Fibroblast of lung (primary cell): ENCODE measurements at regions not wholly inside any gene's neighbourhood (a gene's known extent, or its start where the extent isn't known, plus 50 kb on each side); places are given as distances from the start of the nearest gene placed in this dataset.

Source experiments
- DNase-seq, 2 donors: peaks; one replicate each; pipeline versions ENCODE4 v3.0.0 to v3.0.0-alpha.2; 2010; ENCODE audit warnings: low read depth in 2 of 2
- H2AFZ ChIP-seq: 2 replicates; pipeline ENCODE4 v1.5.1; 2012; ENCODE audit warnings: low read length, control low read depth, inconsistent platforms
- H3K27ac ChIP-seq: 2 replicates; pipeline ENCODE4 v1.5.1; 2011; ENCODE audit warnings: low read length, control low read depth; ENCODE audit not compliant: insufficient read depth
- H3K27me3 ChIP-seq: 2 replicates; pipeline ENCODE4 v1.5.1; 2011; ENCODE audit warnings: mild to moderate bottlenecking, low read length; ENCODE audit not compliant: control insufficient read depth, insufficient read depth
- H3K36me3 ChIP-seq: 2 replicates; pipeline ENCODE4 v1.5.1; 2011; ENCODE audit warnings: low read length; ENCODE audit not compliant: control insufficient read depth, insufficient read depth
- H3K4me1 ChIP-seq: 2 replicates; pipeline ENCODE4 v1.5.1; 2011; ENCODE audit warnings: low read length; ENCODE audit not compliant: control insufficient read depth, insufficient read depth; ENCODE audit errors: extremely low read depth
- H3K4me2 ChIP-seq: 2 replicates; pipeline ENCODE4 v1.5.1; 2011; ENCODE audit warnings: low read length, control low read depth; ENCODE audit not compliant: insufficient read depth; ENCODE audit errors: extremely low read depth
- H3K4me3 ChIP-seq, 4 experiments: fragments of 200-600 bp in 1 of 4; sonication (generic) in 1 of 4; replicated peaks in 1 of 4; 2 replicates each; pipeline ENCODE4 v1.5.1; 2011 to 2016; ENCODE audit warnings: low read length in 4 of 4, low read depth in 3 of 4, mild to moderate bottlenecking in 3 of 4, control low read depth in 2 of 4, inconsistent platforms in 1 of 4, mixed read lengths in 1 of 4; ENCODE audit not compliant: insufficient read depth in 1 of 4; ENCODE audit errors: control extremely low read depth in 1 of 4
- H3K79me2 ChIP-seq: 2 replicates; pipeline ENCODE4 v1.5.1; 2012; ENCODE audit warnings: mild to moderate bottlenecking, low read length, inconsistent platforms; ENCODE audit not compliant: control insufficient read depth, insufficient read depth
- H3K9ac ChIP-seq: 2 replicates; pipeline ENCODE4 v1.5.1; 2011; ENCODE audit warnings: mild to moderate bottlenecking, low read length, control low read depth; ENCODE audit not compliant: insufficient read depth
- H3K9me3 ChIP-seq: 2 replicates; pipeline ENCODE4 v1.5.1; 2012; ENCODE audit warnings: low read depth, low read length; ENCODE audit not compliant: control insufficient read depth, insufficient read depth
- H4K20me1 ChIP-seq: 2 replicates; pipeline ENCODE4 v1.5.1; 2011; ENCODE audit warnings: low read length; ENCODE audit not compliant: control insufficient read depth, insufficient read depth; ENCODE audit errors: extremely low read depth
- EZH2 ChIP-seq: IDR thresholded peaks from 2 replicates; pipeline ENCODE4 v1.5.1; 2012; ENCODE audit warnings: low read length, control low read depth, mild to moderate bottlenecking; ENCODE audit errors: missing control alignments
- TF ChIP-seq, protein P1 (sequence below), 2 donors: IDR thresholded peaks in 1 of 2; conservative IDR thresholded peaks in 1 of 2; 1 replicate in 1 of 2; 2 replicates in 1 of 2; pipeline ENCODE4 v1.5.1; 2011 to 2012; ENCODE audit warnings: low read length in 2 of 2, control low read depth in 1 of 2, inconsistent platforms in 1 of 2, low read depth in 1 of 2, mild to moderate bottlenecking in 1 of 2

DNA sequence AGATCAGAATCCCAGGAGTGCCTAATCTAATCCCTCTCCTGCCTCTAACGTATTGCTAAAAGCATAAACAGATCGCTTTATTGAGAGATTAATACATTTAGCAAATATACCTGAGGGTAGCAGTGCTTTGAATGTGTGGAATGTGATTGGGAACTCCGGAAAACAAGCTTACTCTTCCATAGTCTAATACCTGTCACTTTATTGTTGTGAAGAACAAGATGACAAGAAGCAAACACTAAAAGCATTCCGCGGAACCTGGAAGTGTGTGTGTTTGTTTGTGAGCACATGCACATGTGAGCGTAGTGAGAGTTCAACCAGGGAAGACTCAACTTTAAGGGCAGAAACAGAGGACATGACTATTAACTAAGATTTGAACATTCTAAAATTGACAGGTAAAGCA lies 265.0 kb upstream of the GJE1 start:
- DNase-seq, result no peak

GRCh38 chr6:141866731-141867497 lies 265.8 kb upstream of the GJE1 start:
- TF ChIP-seq, protein P1, sequence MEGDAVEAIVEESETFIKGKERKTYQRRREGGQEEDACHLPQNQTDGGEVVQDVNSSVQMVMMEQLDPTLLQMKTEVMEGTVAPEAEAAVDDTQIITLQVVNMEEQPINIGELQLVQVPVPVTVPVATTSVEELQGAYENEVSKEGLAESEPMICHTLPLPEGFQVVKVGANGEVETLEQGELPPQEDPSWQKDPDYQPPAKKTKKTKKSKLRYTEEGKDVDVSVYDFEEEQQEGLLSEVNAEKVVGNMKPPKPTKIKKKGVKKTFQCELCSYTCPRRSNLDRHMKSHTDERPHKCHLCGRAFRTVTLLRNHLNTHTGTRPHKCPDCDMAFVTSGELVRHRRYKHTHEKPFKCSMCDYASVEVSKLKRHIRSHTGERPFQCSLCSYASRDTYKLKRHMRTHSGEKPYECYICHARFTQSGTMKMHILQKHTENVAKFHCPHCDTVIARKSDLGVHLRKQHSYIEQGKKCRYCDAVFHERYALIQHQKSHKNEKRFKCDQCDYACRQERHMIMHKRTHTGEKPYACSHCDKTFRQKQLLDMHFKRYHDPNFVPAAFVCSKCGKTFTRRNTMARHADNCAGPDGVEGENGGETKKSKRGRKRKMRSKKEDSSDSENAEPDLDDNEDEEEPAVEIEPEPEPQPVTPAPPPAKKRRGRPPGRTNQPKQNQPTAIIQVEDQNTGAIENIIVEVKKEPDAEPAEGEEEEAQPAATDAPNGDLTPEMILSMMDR (conservative IDR thresholded peaks at IDR 0.05 in 1 of 2, IDR thresholded peaks at IDR 0.05 in 1 of 2; ENCODE audit: low read depth in 1 of 2, low read length in 2 of 2), result no peak
- TF ChIP-seq EZH2, result no peak
- Histone ChIP-seq H3K79me2 (no peaks in the 10 kb centered on the region), H4K20me1 (no peaks in the 10 kb centered on the region), H3K36me3 (no peaks in the 10 kb centered on the region), H3K9ac (no peak overlapping the region), H3K4me1 (no peaks in the 10 kb centered on the region), H3K4me2 (no peak overlapping the region), H3K27me3 (no peaks in the 10 kb centered on the region), H3K9me3 (no peaks in the 10 kb centered on the region), H3K4me3 (no peak overlapping the region), H2AFZ (no peak overlapping the region), H3K27ac (no peak overlapping the region)
- peak in 1 of 2 donors; percentile 10 for DNase-seq

More for the DNA sequence above, 265.0 kb upstream of the GJE1 start:
- H3K4me3 ChIP-seq, result no peak overlapping the region
- H3K27me3 ChIP-seq, result no peaks in the 10 kb centered on the region
- no peaks in the 10 kb centered on the region for H3K36me3 ChIP-seq
- H3K4me2 ChIP-seq, result no peak overlapping the region
- H3K79me2 ChIP-seq, result no peaks in the 10 kb centered on the region
- no peak overlapping the region for H2AFZ ChIP-seq
- no peaks in the 10 kb centered on the region for H3K4me1 ChIP-seq
- no peak overlapping the region for H3K9ac ChIP-seq
- no peaks in the 10 kb centered on the region for H3K9me3 ChIP-seq
- no peaks in the 10 kb centered on the region for H4K20me1 ChIP-seq
- no peak for TF ChIP-seq EZH2
- TF ChIP-seq, protein P1 (conservative IDR thresholded peaks at IDR 0.05 in 1 of 2, IDR thresholded peaks at IDR 0.05 in 1 of 2; ENCODE audit: low read depth in 1 of 2, low read length in 2 of 2), result no peak
- H3K27ac ChIP-seq, result no peak overlapping the region

DNA sequence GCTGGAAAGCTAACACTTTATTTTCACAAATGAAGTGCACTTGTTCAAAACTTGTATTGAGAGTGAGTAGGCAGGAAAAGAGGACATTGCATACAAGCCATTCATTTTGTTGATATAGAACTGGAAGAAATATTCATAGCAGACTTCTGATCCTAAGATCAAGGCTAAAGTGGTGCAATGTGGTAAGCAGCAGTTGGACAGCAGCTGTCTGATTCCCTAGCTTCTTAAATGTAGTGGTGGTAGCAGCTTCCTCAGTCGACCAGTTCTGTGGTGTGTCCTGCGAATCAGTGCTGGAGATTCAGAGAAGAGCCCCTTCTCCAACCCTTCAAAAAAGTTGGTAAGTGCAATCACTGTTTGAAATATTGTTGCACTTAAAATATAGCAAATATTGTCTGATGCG lies 281.7 kb upstream of the GJE1 start:
- no peak overlapping the region for H3K27ac ChIP-seq
- no peaks in the 10 kb centered on the region for H3K9me3 ChIP-seq
- no peaks in the 10 kb centered on the region for H3K36me3 ChIP-seq
- H3K9ac ChIP-seq, result no peak overlapping the region
- H3K79me2 ChIP-seq, result no peaks in the 10 kb centered on the region
- no peak overlapping the region for H2AFZ ChIP-seq
- H3K4me2 ChIP-seq, result no peak overlapping the region
- no peaks in the 10 kb centered on the region for H3K27me3 ChIP-seq
- no peak for TF ChIP-seq EZH2
- TF ChIP-seq, protein P1 (conservative IDR thresholded peaks at IDR 0.05 in 1 of 2, IDR thresholded peaks at IDR 0.05 in 1 of 2; ENCODE audit: low read depth in 1 of 2, low read length in 2 of 2), result no peak
- no peak overlapping the region for H3K4me3 ChIP-seq
- no peak for DNase-seq
- no peaks in the 10 kb centered on the region for H3K4me1 ChIP-seq
- no peaks in the 10 kb centered on the region for H4K20me1 ChIP-seq
